ENCODE measurements at regions not wholly inside any gene's neighbourhood (a gene's known extent, or its start where the extent isn't known, plus 50 kb on each side); places are given as distances from the start of the nearest gene placed in this dataset.
A peak's percentile ranks its signal among the peaks of the same experiment; 100 is the strongest.

- Histone ChIP-seq H3K27ac (no peak overlapping the region), H3K36me3 (no peaks in the 10 kb centered on the region), H3K4me3 (no peak overlapping the region), H3K9me3 (no peaks in the 10 kb centered on the region), H3K4me1 (no peaks in the 10 kb centered on the region), H3K27me3 (peaks cover 9 to 76% of the 10 kb centered on the region in 2 donors)
- no peak for ATAC-seq
- TF ChIP-seq CTCF (IDR thresholded peaks at IDR 0.05), result no peak
- intact Hi-C loops (cut with DNase I), result no loop called here
- peak in 1 of 4 donors; percentile 77 for DNase-seq
Measured at GRCh38 chr7:1325246-1325645, 92.6 kb downstream of the UNCX start.

- Histone ChIP-seq H3K4me1 (no peaks in the 10 kb centered on the region), H3K36me3 (no peaks in the 10 kb centered on the region), H3K9me3 (no peaks in the 10 kb centered on the region), H3K27me3 (peaks cover 9 to 77% of the 10 kb centered on the region in 2 donors), H3K4me3 (no peak overlapping the region), H3K27ac (no peak overlapping the region)
- no peak for TF ChIP-seq CTCF (IDR thresholded peaks at IDR 0.05)
- ATAC-seq, result no peak
- DNase-seq, result no peak
- intact Hi-C loops (cut with DNase I), result no loop called here
Measured at GRCh38 chr7:1325646-1326510, 93.2 kb downstream of the UNCX start.

GRCh38 chr7:1326511-1326785 lies 93.8 kb downstream of the UNCX start:
- DNase-seq, result no peak
- Histone ChIP-seq H3K27ac (no peak overlapping the region), H3K36me3 (no peaks in the 10 kb centered on the region), H3K4me3 (no peak overlapping the region), H3K27me3 (peaks cover 9 to 77% of the 10 kb centered on the region in 2 donors), H3K4me1 (no peaks in the 10 kb centered on the region), H3K9me3 (no peaks in the 10 kb centered on the region)
- no peak for TF ChIP-seq CTCF (IDR thresholded peaks at IDR 0.05)
- ATAC-seq, result no peak
- intact Hi-C loops (cut with DNase I), result no loop called here

- H3K27ac ChIP-seq, result no peak overlapping the region
- intact Hi-C loops (cut with DNase I), result no loop called here
- no peaks in the 10 kb centered on the region for H3K4me1 ChIP-seq
- no peaks in the 10 kb centered on the region for H3K9me3 ChIP-seq
- H3K36me3 ChIP-seq, result no peaks in the 10 kb centered on the region
- no peak for DNase-seq
- no peak for ATAC-seq
- H3K4me3 ChIP-seq, result no peak overlapping the region
- H3K27me3 ChIP-seq, result peaks cover 4 to 74% of the 10 kb centered on the region in 2 donors
- TF ChIP-seq CTCF (IDR thresholded peaks at IDR 0.05), result no peak
Measured at GRCh38 chr7:1329261-1329660, 96.6 kb downstream of the UNCX start.

GRCh38 chr7:1329966-1330800 lies 97.5 kb downstream of the UNCX start:
- TF ChIP-seq CTCF (IDR thresholded peaks at IDR 0.05), result no peak
- Histone ChIP-seq H3K9me3 (peaks cover 0 to 1% of the 10 kb centered on the region in 2 donors), H3K36me3 (no peaks in the 10 kb centered on the region), H3K4me1 (no peaks in the 10 kb centered on the region), H3K27me3 (peaks cover 4 to 73% of the 10 kb centered on the region in 2 donors), H3K27ac (no peak overlapping the region), H3K4me3 (no peak overlapping the region)
- no peak for DNase-seq
- intact Hi-C loops (cut with DNase I), result no loop called here
- no peak for ATAC-seq
